ENCODE measurements at regions not wholly inside any gene's neighbourhood (a gene's known extent, or its start where the extent isn't known, plus 50 kb on each side); places are given as distances from the start of the nearest gene placed in this dataset.

DNA sequence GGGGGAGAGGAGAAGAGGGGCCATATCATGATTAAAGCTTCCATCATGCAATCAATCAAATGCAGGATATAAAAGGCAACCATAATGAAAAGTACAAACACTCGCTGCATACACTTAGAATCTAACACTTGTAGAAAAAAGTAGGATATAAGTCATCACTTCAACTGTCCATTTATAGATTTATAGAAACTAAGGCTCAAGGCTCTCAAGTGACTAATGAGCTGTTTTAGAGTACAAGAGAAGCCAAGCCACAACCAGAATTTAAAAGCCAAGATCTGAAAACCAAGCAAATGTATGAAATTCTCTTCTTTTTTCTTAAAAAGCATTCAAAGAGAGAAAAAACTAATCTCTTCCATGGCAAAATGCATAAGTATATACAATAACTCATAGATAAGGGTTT lies 160.2 kb upstream of the BLID start:
- H3K4ac ChIP-seq (ENCODE audit: low read depth, low read length): no peak overlapping the region
- no peak overlapping the region for H2BK120ac ChIP-seq (ENCODE audit: low read depth, low read length)
- no peak overlapping the region for H2BK15ac ChIP-seq (ENCODE audit: low read depth, low read length)
- no TSS peak for BruUV-seq (replicated peaks)
- intact Hi-C loops (cut with micrococcal nuclease): no loop called here
- no peak for ATAC-seq (ENCODE audit: low read depth)
- H3K18ac ChIP-seq (ENCODE audit: low read depth, low read length): no peak overlapping the region
- H3K9me1 ChIP-seq (ENCODE audit: insufficient read depth, low read length): no peaks in the 10 kb centered on the region
- no peak overlapping the region for H3K27ac ChIP-seq (ENCODE audit: insufficient read depth, low read length)
- H3K27me3 ChIP-seq (ENCODE audit: control insufficient read depth, insufficient read depth, low read length): no peaks in the 10 kb centered on the region
- no peak overlapping the region for H2BK20ac ChIP-seq (ENCODE audit: low read depth, low read length)
- H3K4me2 ChIP-seq (ENCODE audit: low read depth, low read length): no peak overlapping the region
- H3K23ac ChIP-seq (ENCODE audit: low read depth, low read length): no peak overlapping the region
- CTCF ChIA-PET: no interaction called here
- H3K4me1 ChIP-seq (ENCODE audit: control insufficient read depth, insufficient read depth, low read length): no peaks in the 10 kb centered on the region
- H4K5ac ChIP-seq (ENCODE audit: low read depth, low read length): no peak overlapping the region
- no CpG with 5 or more reads among the region's 1 CpG for WGBS, 2 experiments (ENCODE audit: extremely low coverage in 2 of 2, insufficient read length in 1 of 2)
- H2AK5ac ChIP-seq (ENCODE audit: low read depth, low read length): no peak overlapping the region
- H4K20me1 ChIP-seq (ENCODE audit: insufficient read depth, low read length): no peaks in the 10 kb centered on the region
- no peak overlapping the region for H4K91ac ChIP-seq (ENCODE audit: insufficient read depth, low read depth, low read length)
- H3K56ac ChIP-seq (ENCODE audit: extremely low read depth, insufficient read depth, low read length): no peak overlapping the region
- H3K14ac ChIP-seq (replicated peaks; ENCODE audit: low read depth, low read length): no peak overlapping the region
- dilution Hi-C loops (cut with HindIII; ENCODE audit: low sequenced_read_pairs, unreplicated experiment): no loop called here
- H2AFZ ChIP-seq (replicated peaks; ENCODE audit: low read length, poor library complexity): no peak overlapping the region
- H3K9ac ChIP-seq (ENCODE audit: low read depth, low read length): no peak overlapping the region
- H2BK5ac ChIP-seq (ENCODE audit: low read depth, low read length, poor library complexity, severe bottlenecking): no peak overlapping the region
- no peak overlapping the region for H4K8ac ChIP-seq (ENCODE audit: low read depth in 2 of 2, low read length in 2 of 2)
- H2AK9ac ChIP-seq (replicated peaks; ENCODE audit: low read depth, low read length, poor library complexity): no peak overlapping the region
- no peaks in the 10 kb centered on the region for H3K9me3 ChIP-seq (ENCODE audit: control insufficient read depth, insufficient read depth, low read length)
- H3K4me3 ChIP-seq (ENCODE audit: insufficient read depth, low read depth, low read length): no peak overlapping the region
- POLR2A ChIA-PET (ENCODE audit: unreplicated experiment): no interaction called here
- no peaks in the 10 kb centered on the region for H3K79me1 ChIP-seq (ENCODE audit: low read depth in 1 of 2, low read length in 2 of 2)
- in situ Hi-C loops (cut with MboI; ENCODE audit: low sequenced_read_pairs): no loop called here
- no peak for DNase-seq
- TF ChIP-seq, protein P1, sequence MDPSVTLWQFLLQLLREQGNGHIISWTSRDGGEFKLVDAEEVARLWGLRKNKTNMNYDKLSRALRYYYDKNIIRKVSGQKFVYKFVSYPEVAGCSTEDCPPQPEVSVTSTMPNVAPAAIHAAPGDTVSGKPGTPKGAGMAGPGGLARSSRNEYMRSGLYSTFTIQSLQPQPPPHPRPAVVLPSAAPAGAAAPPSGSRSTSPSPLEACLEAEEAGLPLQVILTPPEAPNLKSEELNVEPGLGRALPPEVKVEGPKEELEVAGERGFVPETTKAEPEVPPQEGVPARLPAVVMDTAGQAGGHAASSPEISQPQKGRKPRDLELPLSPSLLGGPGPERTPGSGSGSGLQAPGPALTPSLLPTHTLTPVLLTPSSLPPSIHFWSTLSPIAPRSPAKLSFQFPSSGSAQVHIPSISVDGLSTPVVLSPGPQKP (IDR thresholded peaks at IDR 0.05; ENCODE audit: borderline replicate concordance, low read depth, low read length): no peak
- TF ChIP-seq MAFK (IDR thresholded peaks at IDR 0.05; ENCODE audit: low read depth, low read length) (no peak), MXI1 (IDR thresholded peaks at IDR 0.05; ENCODE audit: borderline replicate concordance, low read depth, low read length) (no peak), FOS (IDR thresholded peaks at IDR 0.05; ENCODE audit: low read depth, low read length) (no peak), SMC3 (IDR thresholded peaks at IDR 0.05; ENCODE audit: low read depth, low read length) (no peak), NFE2L2 (IDR thresholded peaks at IDR 0.05; ENCODE audit: low read depth, low read length) (no peak), BHLHE40 (IDR thresholded peaks at IDR 0.05; ENCODE audit: low read depth, low read length) (no peak), CHD1 (IDR thresholded peaks at IDR 0.05; ENCODE audit: low read depth, low read length) (no peak), RFX5 (IDR thresholded peaks at IDR 0.05; ENCODE audit: low read depth, low read length) (no peak)
- peaks cover 14% of the 10 kb centered on the region; the same call in 1 of the 2 replicates for H3K36me3 ChIP-seq (ENCODE audit: control insufficient read depth, insufficient read depth, low read length)
